HL-60 (cell line): ENCODE measurements at regions not wholly inside any gene's neighbourhood (a gene's known extent, or its start where the extent isn't known, plus 50 kb on each side); places are given as distances from the start of the nearest gene placed in this dataset.

Experiments
- GABPA ChIP-seq: IDR thresholded peaks from 2 replicates; pipeline ENCODE4 v1.6.1; 2012; ENCODE audit warnings: low read depth
- POLR2AphosphoS5 ChIP-seq: IDR thresholded peaks from 2 replicates; pipeline ENCODE4 v1.6.1; 2012; ENCODE audit warnings: low read depth
- TF ChIP-seq, protein P1 (sequence below): IDR thresholded peaks from one replicate; pipeline ENCODE4 v1.5.1; 2011; ENCODE audit warnings: low read length, control low read depth, inconsistent platforms; ENCODE audit not compliant: insufficient read depth
- TF ChIP-seq, protein P2 (sequence below): IDR thresholded peaks from 2 replicates; pipeline ENCODE4 v1.6.1; 2012; ENCODE audit warnings: low read depth; ENCODE audit not compliant: insufficient replicate concordance

DNA sequence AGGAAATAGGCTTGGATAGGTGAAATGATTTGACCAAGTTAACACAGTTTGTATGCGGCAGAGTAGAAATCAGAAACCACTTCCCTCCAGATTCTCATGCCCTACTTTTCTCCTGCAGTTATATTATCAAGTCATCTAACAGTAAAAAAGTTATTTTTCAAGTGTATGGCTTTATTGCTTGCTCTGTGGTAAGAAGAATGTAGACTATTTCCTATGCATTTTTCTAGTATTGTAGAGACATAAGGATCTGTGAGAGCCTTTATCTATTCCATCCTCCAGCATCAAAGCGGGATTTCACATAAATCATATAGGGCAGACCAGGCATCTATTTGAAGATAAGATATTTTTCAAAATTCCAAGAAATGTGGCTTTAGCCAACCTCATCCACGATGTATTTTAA, 208.5 kb downstream of the TTLL7 start:
- TF ChIP-seq, protein P1, sequence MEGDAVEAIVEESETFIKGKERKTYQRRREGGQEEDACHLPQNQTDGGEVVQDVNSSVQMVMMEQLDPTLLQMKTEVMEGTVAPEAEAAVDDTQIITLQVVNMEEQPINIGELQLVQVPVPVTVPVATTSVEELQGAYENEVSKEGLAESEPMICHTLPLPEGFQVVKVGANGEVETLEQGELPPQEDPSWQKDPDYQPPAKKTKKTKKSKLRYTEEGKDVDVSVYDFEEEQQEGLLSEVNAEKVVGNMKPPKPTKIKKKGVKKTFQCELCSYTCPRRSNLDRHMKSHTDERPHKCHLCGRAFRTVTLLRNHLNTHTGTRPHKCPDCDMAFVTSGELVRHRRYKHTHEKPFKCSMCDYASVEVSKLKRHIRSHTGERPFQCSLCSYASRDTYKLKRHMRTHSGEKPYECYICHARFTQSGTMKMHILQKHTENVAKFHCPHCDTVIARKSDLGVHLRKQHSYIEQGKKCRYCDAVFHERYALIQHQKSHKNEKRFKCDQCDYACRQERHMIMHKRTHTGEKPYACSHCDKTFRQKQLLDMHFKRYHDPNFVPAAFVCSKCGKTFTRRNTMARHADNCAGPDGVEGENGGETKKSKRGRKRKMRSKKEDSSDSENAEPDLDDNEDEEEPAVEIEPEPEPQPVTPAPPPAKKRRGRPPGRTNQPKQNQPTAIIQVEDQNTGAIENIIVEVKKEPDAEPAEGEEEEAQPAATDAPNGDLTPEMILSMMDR, result no peak
- no peak for TF ChIP-seq POLR2AphosphoS5
- TF ChIP-seq, protein P2, sequence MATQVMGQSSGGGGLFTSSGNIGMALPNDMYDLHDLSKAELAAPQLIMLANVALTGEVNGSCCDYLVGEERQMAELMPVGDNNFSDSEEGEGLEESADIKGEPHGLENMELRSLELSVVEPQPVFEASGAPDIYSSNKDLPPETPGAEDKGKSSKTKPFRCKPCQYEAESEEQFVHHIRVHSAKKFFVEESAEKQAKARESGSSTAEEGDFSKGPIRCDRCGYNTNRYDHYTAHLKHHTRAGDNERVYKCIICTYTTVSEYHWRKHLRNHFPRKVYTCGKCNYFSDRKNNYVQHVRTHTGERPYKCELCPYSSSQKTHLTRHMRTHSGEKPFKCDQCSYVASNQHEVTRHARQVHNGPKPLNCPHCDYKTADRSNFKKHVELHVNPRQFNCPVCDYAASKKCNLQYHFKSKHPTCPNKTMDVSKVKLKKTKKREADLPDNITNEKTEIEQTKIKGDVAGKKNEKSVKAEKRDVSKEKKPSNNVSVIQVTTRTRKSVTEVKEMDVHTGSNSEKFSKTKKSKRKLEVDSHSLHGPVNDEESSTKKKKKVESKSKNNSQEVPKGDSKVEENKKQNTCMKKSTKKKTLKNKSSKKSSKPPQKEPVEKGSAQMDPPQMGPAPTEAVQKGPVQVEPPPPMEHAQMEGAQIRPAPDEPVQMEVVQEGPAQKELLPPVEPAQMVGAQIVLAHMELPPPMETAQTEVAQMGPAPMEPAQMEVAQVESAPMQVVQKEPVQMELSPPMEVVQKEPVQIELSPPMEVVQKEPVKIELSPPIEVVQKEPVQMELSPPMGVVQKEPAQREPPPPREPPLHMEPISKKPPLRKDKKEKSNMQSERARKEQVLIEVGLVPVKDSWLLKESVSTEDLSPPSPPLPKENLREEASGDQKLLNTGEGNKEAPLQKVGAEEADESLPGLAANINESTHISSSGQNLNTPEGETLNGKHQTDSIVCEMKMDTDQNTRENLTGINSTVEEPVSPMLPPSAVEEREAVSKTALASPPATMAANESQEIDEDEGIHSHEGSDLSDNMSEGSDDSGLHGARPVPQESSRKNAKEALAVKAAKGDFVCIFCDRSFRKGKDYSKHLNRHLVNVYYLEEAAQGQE, result no peak
- TF ChIP-seq GABPA, result no peak
